Astrocyte (in vitro differentiated cells and primary cell): ENCODE measurements at regions not wholly inside any gene's neighbourhood (a gene's known extent, or its start where the extent isn't known, plus 50 kb on each side); places are given as distances from the start of the nearest gene placed in this dataset.

Experiments used
- DNase-seq: peaks from one replicate; pipeline ENCODE4 v3.0.0-alpha.2; 2010; ENCODE audit warnings: low read depth
- FAIRE-seq: peaks from 2 replicates; lab custom pipeline; 2011; peaks lifted over from hg19 to GRCh38; lab: Jason Lieb, UNC
- H2AFZ ChIP-seq: 2 replicates; pipeline ENCODE4 v1.6.0; 2012; ENCODE audit warnings: low read depth, low read length, inconsistent platforms
- H3K27ac ChIP-seq: 2 replicates; pipeline ENCODE4 v1.5.1; 2011; ENCODE audit warnings: low read depth, low read length, inconsistent platforms
- H3K27me3 ChIP-seq: 2 replicates; pipeline ENCODE4 v1.6.0; 2011; ENCODE audit warnings: low read length, inconsistent platforms; ENCODE audit not compliant: insufficient read depth
- H3K36me3 ChIP-seq: 2 replicates; pipeline ENCODE4 v1.5.1; 2011; ENCODE audit warnings: low read length, inconsistent platforms; ENCODE audit not compliant: insufficient read depth
- H3K4me1 ChIP-seq: 2 replicates; pipeline ENCODE4 v1.5.1; 2011; ENCODE audit warnings: low read length, inconsistent platforms; ENCODE audit not compliant: insufficient read depth
- H3K4me2 ChIP-seq: 2 replicates; pipeline ENCODE4 v1.6.0; 2012; ENCODE audit warnings: low read length, inconsistent platforms
- H3K4me3 ChIP-seq: 2 replicates; pipeline ENCODE4 v1.5.1; 2011; ENCODE audit warnings: low read depth, mild to moderate bottlenecking, low read length, inconsistent platforms; ENCODE audit not compliant: insufficient read depth
- H3K79me2 ChIP-seq: 2 replicates; pipeline ENCODE4 v1.6.0; 2012; ENCODE audit warnings: mild to moderate bottlenecking, low read length, inconsistent platforms; ENCODE audit not compliant: insufficient read depth
- H3K9ac ChIP-seq: 2 replicates; pipeline ENCODE4 v1.6.0; 2012; ENCODE audit warnings: mild to moderate bottlenecking, low read length, inconsistent platforms
- H3K9me3 ChIP-seq: 2 replicates; pipeline ENCODE4 v1.5.1; 2012; ENCODE audit warnings: low read depth, mild to moderate bottlenecking, low read length, inconsistent platforms; ENCODE audit not compliant: insufficient read depth
- H4K20me1 ChIP-seq: 2 replicates; pipeline ENCODE4 v1.6.0; 2012; ENCODE audit warnings: low read length, inconsistent platforms; ENCODE audit not compliant: insufficient read depth
- H3K27ac Mint-ChIP-seq: one replicate; pipeline ENCODE4 v1.8.0; 2021; ENCODE audit warnings: mild to moderate bottlenecking, mixed read lengths; ENCODE audit not compliant: unreplicated experiment
- H3K27me3 Mint-ChIP-seq: one replicate; pipeline ENCODE4 v1.8.0; 2021; ENCODE audit warnings: low read depth, mixed read lengths; ENCODE audit not compliant: unreplicated experiment
- H3K36me3 Mint-ChIP-seq: one replicate; pipeline ENCODE4 v1.8.0; 2021; ENCODE audit warnings: low read depth, mixed read lengths; ENCODE audit not compliant: unreplicated experiment
- H3K4me1 Mint-ChIP-seq: one replicate; pipeline ENCODE4 v1.8.0; 2021; ENCODE audit warnings: low read depth, mixed read lengths; ENCODE audit not compliant: unreplicated experiment
- H3K4me3 Mint-ChIP-seq: one replicate; pipeline ENCODE4 v1.8.0; 2021; ENCODE audit warnings: mild to moderate bottlenecking, moderate library complexity, mixed read lengths; ENCODE audit not compliant: unreplicated experiment
- H3K9me3 Mint-ChIP-seq: one replicate; pipeline ENCODE4 v1.8.0; 2021; ENCODE audit warnings: mild to moderate bottlenecking, mixed read lengths; ENCODE audit not compliant: unreplicated experiment
- CTCF ChIP-seq: IDR thresholded peaks from 2 replicates; pipeline ENCODE4 v1.5.1; 2011; ENCODE audit warnings: low read depth, mild to moderate bottlenecking, inconsistent platforms, low read length, moderate library complexity; ENCODE audit not compliant: insufficient read depth
- EZH2 ChIP-seq: IDR thresholded peaks from 2 replicates; pipeline ENCODE4 v1.6.1; 2012; ENCODE audit warnings: mild to moderate bottlenecking, low read length, inconsistent platforms; ENCODE audit not compliant: insufficient read depth

GRCh38 chr6:18327626-18328025 is 59.5 kb upstream of the RNF144B start:
- Histone ChIP-seq H3K4me2 (no peak overlapping the region), H3K79me2 (no peaks in the 10 kb centered on the region), H3K36me3 (no peaks in the 10 kb centered on the region), H3K9me3 (no peaks in the 10 kb centered on the region), H3K9ac (no peak overlapping the region), H3K27ac (no peak overlapping the region), H4K20me1 (no peaks in the 10 kb centered on the region), H3K4me3 (no peak overlapping the region), H3K4me1 (no peaks in the 10 kb centered on the region), H3K27me3 (no peaks in the 10 kb centered on the region), H2AFZ (no peak overlapping the region)
- H3K27ac Mint-ChIP-seq: no peak overlapping the region
- no peak overlapping the region for H3K4me3 Mint-ChIP-seq
- H3K4me1 Mint-ChIP-seq: no peaks in the 10 kb centered on the region
- no peaks in the 10 kb centered on the region for H3K36me3 Mint-ChIP-seq
- DNase-seq: no peak
- FAIRE-seq: no peak
- no peak for TF ChIP-seq CTCF
- TF ChIP-seq EZH2: no peak
- H3K9me3 Mint-ChIP-seq: no peaks in the 10 kb centered on the region
- no peaks in the 10 kb centered on the region for H3K27me3 Mint-ChIP-seq

GRCh38 chr6:18326980-18327379 is 60.2 kb upstream of the RNF144B start:
- no peaks in the 10 kb centered on the region for H3K9me3 Mint-ChIP-seq
- TF ChIP-seq CTCF (no peak), EZH2 (no peak)
- H3K4me1 Mint-ChIP-seq: no peaks in the 10 kb centered on the region
- no peak for FAIRE-seq
- no peak overlapping the region for H2AFZ ChIP-seq
- H3K9me3 ChIP-seq: no peaks in the 10 kb centered on the region
- no peak overlapping the region for H3K4me2 ChIP-seq
- H3K27me3 Mint-ChIP-seq: no peaks in the 10 kb centered on the region
- H3K36me3 ChIP-seq: no peaks in the 10 kb centered on the region
- H3K36me3 Mint-ChIP-seq: no peaks in the 10 kb centered on the region
- H3K27ac ChIP-seq: no peak overlapping the region
- H3K4me3 ChIP-seq: no peak overlapping the region
- H3K79me2 ChIP-seq: no peaks in the 10 kb centered on the region
- no peak for DNase-seq
- no peaks in the 10 kb centered on the region for H3K4me1 ChIP-seq
- H3K9ac ChIP-seq: no peak overlapping the region
- no peaks in the 10 kb centered on the region for H3K27me3 ChIP-seq
- H3K27ac Mint-ChIP-seq: no peak overlapping the region
- H3K4me3 Mint-ChIP-seq: no peak overlapping the region
- no peaks in the 10 kb centered on the region for H4K20me1 ChIP-seq

- Histone ChIP-seq H3K36me3 (no peaks in the 10 kb centered on the region), H3K4me1 (no peaks in the 10 kb centered on the region), H3K9ac (no peak overlapping the region), H3K9me3 (no peaks in the 10 kb centered on the region), H3K27me3 (no peaks in the 10 kb centered on the region), H3K79me2 (no peaks in the 10 kb centered on the region), H3K4me2 (no peak overlapping the region), H4K20me1 (no peaks in the 10 kb centered on the region), H3K4me3 (no peak overlapping the region), H3K27ac (no peak overlapping the region), H2AFZ (no peak overlapping the region)
- H3K27me3 Mint-ChIP-seq: no peaks in the 10 kb centered on the region
- H3K36me3 Mint-ChIP-seq: no peaks in the 10 kb centered on the region
- FAIRE-seq (no peak), DNase-seq (no peak)
- TF ChIP-seq CTCF (no peak), EZH2 (no peak)
- no peak overlapping the region for H3K4me3 Mint-ChIP-seq
- no peaks in the 10 kb centered on the region for H3K4me1 Mint-ChIP-seq
- H3K9me3 Mint-ChIP-seq: no peaks in the 10 kb centered on the region
- H3K27ac Mint-ChIP-seq: no peak overlapping the region
These were observed 61.1 kb upstream of the RNF144B start for GRCh38 chr6:18326001-18326400.
